GM23338 (cell line): ENCODE measurements at regions not wholly inside any gene's neighbourhood (a gene's known extent, or its start where the extent isn't known, plus 50 kb on each side); places are given as distances from the start of the nearest gene placed in this dataset.
"Not testable (repeated sequence)": the region's sequence is repeated elsewhere in the genome, so short reads cannot be mapped to it uniquely, and the experiment has no call there.

Experiments used
- CREB1 ChIP-seq: fragments of 250-450 bp; sonication (Bioruptor Pico); IDR thresholded peaks from 2 replicates; pipeline ENCODE4 v1.5.0; 2020; ENCODE audit warnings: low read depth, mild to moderate bottlenecking, moderate library complexity
- EZH2 ChIP-seq: fragments of 200-600 bp; sonication (generic); IDR thresholded peaks from one replicate; pipeline ENCODE4 v1.8.0; 2017; ENCODE audit warnings: antibody characterized with exemption, mild to moderate bottlenecking, low read depth; ENCODE audit not compliant: unreplicated experiment
- EZH2phosphoT487 ChIP-seq: fragments of 200-600 bp; sonication (generic); IDR thresholded peaks from one replicate; pipeline ENCODE4 v1.8.1; 2018; ENCODE audit warnings: antibody characterized with exemption; ENCODE audit not compliant: unreplicated experiment
- JUNB ChIP-seq: IDR thresholded peaks from one replicate; pipeline ENCODE4 v1.6.1; 2016; ENCODE audit warnings: antibody characterized with exemption; ENCODE audit not compliant: unreplicated experiment
- NANOG ChIP-seq: IDR thresholded peaks from 2 replicates; pipeline ENCODE4 v1.6.1; 2016; ENCODE audit warnings: antibody characterized with exemption, borderline replicate concordance
- POLR2AphosphoS5 ChIP-seq: IDR thresholded peaks from 2 replicates; pipeline ENCODE4 v1.6.1; 2016; ENCODE audit warnings: antibody characterized with exemption, low read depth
- STAT1 ChIP-seq: IDR thresholded peaks from one replicate; pipeline ENCODE4 v1.6.1; 2016; ENCODE audit warnings: antibody characterized with exemption; ENCODE audit not compliant: unreplicated experiment
- ZNF114 ChIP-seq: fragments of 250-450 bp; sonication (Bioruptor Pico); IDR thresholded peaks from 2 replicates; pipeline ENCODE4 v1.5.0; 2020; ENCODE audit warnings: mild to moderate bottlenecking, moderate library complexity
- TF ChIP-seq, protein P1 (sequence below), 2 experiments: fragments of 200-600 bp in 1 of 2; sonication (generic) in 1 of 2; conservative IDR thresholded peaks; 2 replicates each; pipeline versions ENCODE4 v1.5.1 to v1.6.1; 2016 to 2017; ENCODE audit warnings: antibody characterized with exemption in 2 of 2, low read depth in 2 of 2, mild to moderate bottlenecking in 2 of 2, moderate library complexity in 1 of 2
- TF ChIP-seq, protein P2 (sequence below): IDR thresholded peaks from one replicate; pipeline ENCODE4 v1.6.1; 2018; ENCODE audit warnings: antibody characterized with exemption; ENCODE audit not compliant: unreplicated experiment
- TF ChIP-seq, protein P3 (sequence below): IDR thresholded peaks from 2 replicates; pipeline ENCODE4 v1.6.1; 2016; ENCODE audit warnings: antibody characterized with exemption
- TF ChIP-seq, protein P4 (sequence below): fragments of 250-450 bp; sonication (Bioruptor Pico); IDR thresholded peaks from 2 replicates; pipeline ENCODE4 v1.5.0; 2020; ENCODE audit warnings: mild to moderate bottlenecking, moderate library complexity

DNA sequence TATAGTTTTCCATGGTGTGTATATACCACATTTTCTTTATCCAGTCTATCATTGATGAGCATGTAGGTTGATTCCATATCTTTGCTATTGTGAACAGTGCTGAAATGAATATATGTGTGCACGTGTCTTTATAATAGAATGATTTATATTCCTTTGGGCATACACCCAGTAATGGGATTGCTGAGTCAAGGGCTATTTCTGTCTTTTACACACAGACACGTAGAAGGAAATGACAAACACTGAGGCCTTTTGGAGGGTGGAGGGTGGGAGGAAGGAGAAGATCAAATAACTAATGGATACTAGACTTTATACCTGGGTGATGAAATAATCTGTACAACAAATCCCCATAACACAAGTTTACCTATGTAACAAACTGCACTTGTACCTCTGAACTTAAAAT lies 1025.7 kb downstream of the NCAM2 start:
- TF ChIP-seq POLR2AphosphoS5; STAT1; EZH2; JUNB; ZNF114 (CRISPR knock-in tag); CREB1 (CRISPR knock-in tag); NANOG; EZH2phosphoT487: not testable (repeated sequence)
- TF ChIP-seq, protein P1, sequence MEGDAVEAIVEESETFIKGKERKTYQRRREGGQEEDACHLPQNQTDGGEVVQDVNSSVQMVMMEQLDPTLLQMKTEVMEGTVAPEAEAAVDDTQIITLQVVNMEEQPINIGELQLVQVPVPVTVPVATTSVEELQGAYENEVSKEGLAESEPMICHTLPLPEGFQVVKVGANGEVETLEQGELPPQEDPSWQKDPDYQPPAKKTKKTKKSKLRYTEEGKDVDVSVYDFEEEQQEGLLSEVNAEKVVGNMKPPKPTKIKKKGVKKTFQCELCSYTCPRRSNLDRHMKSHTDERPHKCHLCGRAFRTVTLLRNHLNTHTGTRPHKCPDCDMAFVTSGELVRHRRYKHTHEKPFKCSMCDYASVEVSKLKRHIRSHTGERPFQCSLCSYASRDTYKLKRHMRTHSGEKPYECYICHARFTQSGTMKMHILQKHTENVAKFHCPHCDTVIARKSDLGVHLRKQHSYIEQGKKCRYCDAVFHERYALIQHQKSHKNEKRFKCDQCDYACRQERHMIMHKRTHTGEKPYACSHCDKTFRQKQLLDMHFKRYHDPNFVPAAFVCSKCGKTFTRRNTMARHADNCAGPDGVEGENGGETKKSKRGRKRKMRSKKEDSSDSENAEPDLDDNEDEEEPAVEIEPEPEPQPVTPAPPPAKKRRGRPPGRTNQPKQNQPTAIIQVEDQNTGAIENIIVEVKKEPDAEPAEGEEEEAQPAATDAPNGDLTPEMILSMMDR (conservative IDR thresholded peaks at IDR 0.05; ENCODE audit: low read depth in 2 of 2): not testable (repeated sequence)
- TF ChIP-seq, protein P2, sequence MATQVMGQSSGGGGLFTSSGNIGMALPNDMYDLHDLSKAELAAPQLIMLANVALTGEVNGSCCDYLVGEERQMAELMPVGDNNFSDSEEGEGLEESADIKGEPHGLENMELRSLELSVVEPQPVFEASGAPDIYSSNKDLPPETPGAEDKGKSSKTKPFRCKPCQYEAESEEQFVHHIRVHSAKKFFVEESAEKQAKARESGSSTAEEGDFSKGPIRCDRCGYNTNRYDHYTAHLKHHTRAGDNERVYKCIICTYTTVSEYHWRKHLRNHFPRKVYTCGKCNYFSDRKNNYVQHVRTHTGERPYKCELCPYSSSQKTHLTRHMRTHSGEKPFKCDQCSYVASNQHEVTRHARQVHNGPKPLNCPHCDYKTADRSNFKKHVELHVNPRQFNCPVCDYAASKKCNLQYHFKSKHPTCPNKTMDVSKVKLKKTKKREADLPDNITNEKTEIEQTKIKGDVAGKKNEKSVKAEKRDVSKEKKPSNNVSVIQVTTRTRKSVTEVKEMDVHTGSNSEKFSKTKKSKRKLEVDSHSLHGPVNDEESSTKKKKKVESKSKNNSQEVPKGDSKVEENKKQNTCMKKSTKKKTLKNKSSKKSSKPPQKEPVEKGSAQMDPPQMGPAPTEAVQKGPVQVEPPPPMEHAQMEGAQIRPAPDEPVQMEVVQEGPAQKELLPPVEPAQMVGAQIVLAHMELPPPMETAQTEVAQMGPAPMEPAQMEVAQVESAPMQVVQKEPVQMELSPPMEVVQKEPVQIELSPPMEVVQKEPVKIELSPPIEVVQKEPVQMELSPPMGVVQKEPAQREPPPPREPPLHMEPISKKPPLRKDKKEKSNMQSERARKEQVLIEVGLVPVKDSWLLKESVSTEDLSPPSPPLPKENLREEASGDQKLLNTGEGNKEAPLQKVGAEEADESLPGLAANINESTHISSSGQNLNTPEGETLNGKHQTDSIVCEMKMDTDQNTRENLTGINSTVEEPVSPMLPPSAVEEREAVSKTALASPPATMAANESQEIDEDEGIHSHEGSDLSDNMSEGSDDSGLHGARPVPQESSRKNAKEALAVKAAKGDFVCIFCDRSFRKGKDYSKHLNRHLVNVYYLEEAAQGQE: not testable (repeated sequence)
- TF ChIP-seq, protein P3, sequence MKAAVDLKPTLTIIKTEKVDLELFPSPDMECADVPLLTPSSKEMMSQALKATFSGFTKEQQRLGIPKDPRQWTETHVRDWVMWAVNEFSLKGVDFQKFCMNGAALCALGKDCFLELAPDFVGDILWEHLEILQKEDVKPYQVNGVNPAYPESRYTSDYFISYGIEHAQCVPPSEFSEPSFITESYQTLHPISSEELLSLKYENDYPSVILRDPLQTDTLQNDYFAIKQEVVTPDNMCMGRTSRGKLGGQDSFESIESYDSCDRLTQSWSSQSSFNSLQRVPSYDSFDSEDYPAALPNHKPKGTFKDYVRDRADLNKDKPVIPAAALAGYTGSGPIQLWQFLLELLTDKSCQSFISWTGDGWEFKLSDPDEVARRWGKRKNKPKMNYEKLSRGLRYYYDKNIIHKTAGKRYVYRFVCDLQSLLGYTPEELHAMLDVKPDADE: not testable (repeated sequence)
- TF ChIP-seq, protein P4, sequence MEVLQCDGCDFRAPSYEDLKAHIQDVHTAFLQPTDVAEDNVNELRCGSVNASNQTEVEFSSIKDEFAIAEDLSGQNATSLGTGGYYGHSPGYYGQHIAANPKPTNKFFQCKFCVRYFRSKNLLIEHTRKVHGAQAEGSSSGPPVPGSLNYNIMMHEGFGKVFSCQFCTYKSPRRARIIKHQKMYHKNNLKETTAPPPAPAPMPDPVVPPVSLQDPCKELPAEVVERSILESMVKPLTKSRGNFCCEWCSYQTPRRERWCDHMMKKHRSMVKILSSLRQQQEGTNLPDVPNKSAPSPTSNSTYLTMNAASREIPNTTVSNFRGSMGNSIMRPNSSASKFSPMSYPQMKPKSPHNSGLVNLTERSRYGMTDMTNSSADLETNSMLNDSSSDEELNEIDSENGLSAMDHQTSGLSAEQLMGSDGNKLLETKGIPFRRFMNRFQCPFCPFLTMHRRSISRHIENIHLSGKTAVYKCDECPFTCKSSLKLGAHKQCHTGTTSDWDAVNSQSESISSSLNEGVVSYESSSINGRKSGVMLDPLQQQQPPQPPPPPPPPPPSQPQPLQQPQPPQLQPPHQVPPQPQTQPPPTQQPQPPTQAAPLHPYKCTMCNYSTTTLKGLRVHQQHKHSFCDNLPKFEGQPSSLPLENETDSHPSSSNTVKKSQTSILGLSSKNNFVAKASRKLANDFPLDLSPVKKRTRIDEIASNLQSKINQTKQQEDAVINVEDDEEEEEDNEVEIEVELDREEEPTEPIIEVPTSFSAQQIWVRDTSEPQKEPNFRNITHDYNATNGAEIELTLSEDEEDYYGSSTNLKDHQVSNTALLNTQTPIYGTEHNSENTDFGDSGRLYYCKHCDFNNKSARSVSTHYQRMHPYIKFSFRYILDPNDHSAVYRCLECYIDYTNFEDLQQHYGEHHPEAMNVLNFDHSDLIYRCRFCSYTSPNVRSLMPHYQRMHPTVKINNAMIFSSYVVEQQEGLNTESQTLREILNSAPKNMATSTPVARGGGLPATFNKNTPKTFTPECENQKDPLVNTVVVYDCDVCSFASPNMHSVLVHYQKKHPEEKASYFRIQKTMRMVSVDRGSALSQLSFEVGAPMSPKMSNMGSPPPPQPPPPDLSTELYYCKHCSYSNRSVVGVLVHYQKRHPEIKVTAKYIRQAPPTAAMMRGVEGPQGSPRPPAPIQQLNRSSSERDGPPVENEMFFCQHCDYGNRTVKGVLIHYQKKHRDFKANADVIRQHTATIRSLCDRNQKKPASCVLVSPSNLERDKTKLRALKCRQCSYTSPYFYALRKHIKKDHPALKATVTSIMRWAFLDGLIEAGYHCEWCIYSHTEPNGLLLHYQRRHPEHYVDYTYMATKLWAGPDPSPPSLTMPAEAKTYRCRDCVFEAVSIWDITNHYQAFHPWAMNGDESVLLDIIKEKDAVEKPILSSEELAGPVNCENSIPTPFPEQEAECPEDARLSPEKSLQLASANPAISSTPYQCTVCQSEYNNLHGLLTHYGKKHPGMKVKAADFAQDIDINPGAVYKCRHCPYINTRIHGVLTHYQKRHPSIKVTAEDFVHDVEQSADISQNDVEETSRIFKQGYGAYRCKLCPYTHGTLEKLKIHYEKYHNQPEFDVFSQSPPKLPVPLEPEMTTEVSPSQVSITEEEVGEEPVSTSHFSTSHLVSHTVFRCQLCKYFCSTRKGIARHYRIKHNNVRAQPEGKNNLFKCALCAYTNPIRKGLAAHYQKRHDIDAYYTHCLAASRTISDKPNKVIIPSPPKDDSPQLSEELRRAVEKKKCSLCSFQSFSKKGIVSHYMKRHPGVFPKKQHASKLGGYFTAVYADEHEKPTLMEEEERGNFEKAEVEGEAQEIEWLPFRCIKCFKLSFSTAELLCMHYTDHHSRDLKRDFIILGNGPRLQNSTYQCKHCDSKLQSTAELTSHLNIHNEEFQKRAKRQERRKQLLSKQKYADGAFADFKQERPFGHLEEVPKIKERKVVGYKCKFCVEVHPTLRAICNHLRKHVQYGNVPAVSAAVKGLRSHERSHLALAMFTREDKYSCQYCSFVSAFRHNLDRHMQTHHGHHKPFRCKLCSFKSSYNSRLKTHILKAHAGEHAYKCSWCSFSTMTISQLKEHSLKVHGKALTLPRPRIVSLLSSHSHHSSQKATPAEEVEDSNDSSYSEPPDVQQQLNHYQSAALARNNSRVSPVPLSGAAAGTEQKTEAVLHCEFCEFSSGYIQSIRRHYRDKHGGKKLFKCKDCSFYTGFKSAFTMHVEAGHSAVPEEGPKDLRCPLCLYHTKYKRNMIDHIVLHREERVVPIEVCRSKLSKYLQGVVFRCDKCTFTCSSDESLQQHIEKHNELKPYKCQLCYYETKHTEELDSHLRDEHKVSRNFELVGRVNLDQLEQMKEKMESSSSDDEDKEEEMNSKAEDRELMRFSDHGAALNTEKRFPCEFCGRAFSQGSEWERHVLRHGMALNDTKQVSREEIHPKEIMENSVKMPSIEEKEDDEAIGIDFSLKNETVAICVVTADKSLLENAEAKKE (CRISPR knock-in tag): not testable (repeated sequence)
